Heart right ventricle (tissue), 16 donors: ENCODE measurements at regions not wholly inside any gene's neighbourhood (a gene's known extent, or its start where the extent isn't known, plus 50 kb on each side); places are given as distances from the start of the nearest gene placed in this dataset.

Source experiments
- ATAC-seq, 8 donors: fragments of 200-7000 bp; cut with Tn5 transposase; one replicate each; pipeline ENCODE4 v1.9.1; 2020; ENCODE audit warnings: mild to moderate bottlenecking in 8 of 8, moderate library complexity in 8 of 8, moderate number of reproducible peaks in 1 of 8
- DNase-seq, 2 donors: peaks; one replicate each; pipeline ENCODE4 v3.0.0-alpha.2; 2020
- H3K27ac ChIP-seq, 10 donors: fragments of 200-600 bp; sonication (generic) in 2 of 10; one replicate each; pipeline versions ENCODE4 v1.5.0 to v1.8.0; 2020 to 2022; ENCODE audit warnings: mild to moderate bottlenecking in 3 of 10
- H3K27me3 ChIP-seq, 7 donors: fragments of 200-600 bp; one replicate each; pipeline ENCODE4 v1.8.0; 2021 to 2022; ENCODE audit warnings: mild to moderate bottlenecking in 2 of 7
- H3K36me3 ChIP-seq, 9 donors: fragments of 200-600 bp; sonication (generic) in 1 of 9; one replicate each; pipeline versions ENCODE4 v1.5.0 to v1.8.0; 2020 to 2022; ENCODE audit warnings: mild to moderate bottlenecking in 2 of 9
- H3K4me1 ChIP-seq, 9 donors: fragments of 200-600 bp; sonication (generic) in 1 of 9; one replicate each; pipeline versions ENCODE4 v1.5.0 to v1.8.0; 2020 to 2022; ENCODE audit warnings: mild to moderate bottlenecking in 4 of 9
- H3K4me3 ChIP-seq, 10 donors: fragments of 200-600 bp; sonication (generic) in 2 of 10; one replicate each; pipeline versions ENCODE4 v1.5.0 to v1.8.0; 2020 to 2022; ENCODE audit warnings: mild to moderate bottlenecking in 7 of 10, moderate library complexity in 2 of 10
- H3K9me3 ChIP-seq, 11 donors: fragments of 200-600 bp in 10 of 11; sonication (generic) in 2 of 11; one replicate each; pipeline versions ENCODE4 v1.5.0 to v1.8.0; 2013 to 2022; ENCODE audit warnings: mild to moderate bottlenecking in 2 of 11, control low read depth in 1 of 11, moderate library complexity in 1 of 11
- WGBS, 2 donors: extraction: QIAGEN DNeasy Blood & Tissue Kit; methylation state at CpG; one replicate each; pipeline ENCODE4 v1.1.7; 2013; ENCODE audit warnings: inconsistent platforms in 1 of 2; 5-methylcytosine and 5-hydroxymethylcytosine counted together
- intact Hi-C, 10 donors: fragments of 100-400 bp; cut with DNase I; formaldehyde crosslinking; loops; one replicate each; pipeline versions ENCODE4 v1.11.1 to v1.14.2; 2022
- TF ChIP-seq, protein P1 (sequence below), 9 donors: fragments of 200-600 bp; sonication (generic) in 2 of 9; IDR thresholded peaks; one replicate each; pipeline versions ENCODE4 v1.5.0 to v1.8.0; 2021 to 2022; ENCODE audit warnings: antibody characterized with exemption in 9 of 9, mild to moderate bottlenecking in 5 of 9, moderate library complexity in 1 of 9
- donor health status: Arrhythmogenic right ventricular cardiomyopathy.
- donor health status: ischemic (EF 13 %, LVEDD 7.1; RV severe dilation, severe dysfunction).
- donor health status: healthy with polysubstance abuse.
- donor health status: DM: no; HTN: yes; CAD: no.
- donor health status: DM: no; HTN: no; CAD: no.
- donor health status: ischemic (EF 25% LVEDD 6.9; RV normal size, moderate dysfunction).
- donor health status: ischemic (EF 25% LVEDD 5.7; RV mildly dilated, moderate dysfunction).
- donor health status: healthy.
- donor health status: DM: yes; HTN: yes; CAD: no.
- donor health status: Ischemic cardiomyopathy.
- donor health status: ischemic (EF 35%, LVEDD 5.7; RV mildly dilated, moderate dysfunction).
- donor health status: nonischemic (EF 11% LVEDD 7.7; RV severe dilation, severe dysfunction).
- donor health status: DM: yes; HTN: yes; CAD: no.
- donor health status: PGD.
- donor health status: ischemic (EF 29% LVEDD 5.4; RV normal size, mild dysfunction).
- donor health status: nonischemic (EF 23%, LVEDD 6.1; RV moderate dilation, normal function).

DNA sequence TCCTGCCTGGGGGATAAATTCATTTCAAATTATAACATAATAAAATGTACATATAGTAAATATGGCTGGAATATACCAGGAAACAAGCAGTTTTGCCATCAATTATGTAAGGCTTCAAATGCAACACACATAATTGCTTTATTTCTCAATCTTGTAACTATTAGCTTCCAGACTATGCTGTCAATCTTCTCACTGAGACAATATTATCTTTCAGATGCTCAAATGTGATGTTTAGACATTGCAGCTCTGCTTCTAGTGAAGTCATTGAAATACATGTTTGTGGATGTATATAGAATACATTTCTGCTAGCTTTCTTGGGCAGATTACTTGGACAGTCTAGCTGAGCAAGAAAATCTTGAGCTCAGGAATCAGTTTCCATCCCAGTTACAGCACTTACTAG lies 454.4 kb downstream of the TDRD3 start:
- intact Hi-C loops: loop anchor here in 1 of 10 donors (10.0 kb wide), 1 partner anchor 403 kb away; no protein-coding TSS in a partner anchor
- no peak for ATAC-seq

DNA sequence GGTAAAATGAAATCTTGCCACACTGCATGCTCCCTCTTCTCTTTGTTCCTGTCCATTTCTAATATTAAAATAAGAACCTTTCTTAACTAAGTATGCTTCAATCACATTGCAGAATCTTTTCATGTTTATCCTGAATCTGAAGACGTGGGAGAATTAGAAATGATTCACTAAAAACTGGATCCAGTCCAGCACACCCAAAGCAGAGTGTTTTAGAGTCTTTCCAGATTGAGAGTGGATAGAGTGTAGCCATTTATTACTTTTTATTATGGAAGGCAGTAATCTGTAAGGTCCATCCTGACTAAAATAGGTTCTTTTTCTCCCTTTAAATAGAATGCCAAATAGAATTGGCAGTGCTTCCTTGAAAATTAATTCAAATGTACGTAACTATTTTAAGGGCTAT lies 453.5 kb downstream of the TDRD3 start:
- H3K4me1 ChIP-seq: no peaks in the 10 kb centered on the region
- intact Hi-C loops: loop anchor here in 1 of 10 donors (10.0 kb wide), 1 partner anchor 404 kb away; no protein-coding TSS in a partner anchor
- no peak overlapping the region for H3K27ac ChIP-seq
- no peaks in the 10 kb centered on the region for H3K36me3 ChIP-seq
- ATAC-seq: no peak
- peaks cover 0 to 36% (median 4%) of the 10 kb centered on the region in 11 donors for H3K9me3 ChIP-seq
- 62 to 67% methylated on average over 2 of the region's 2 CpGs for WGBS, 2 donors
- TF ChIP-seq, protein P1, sequence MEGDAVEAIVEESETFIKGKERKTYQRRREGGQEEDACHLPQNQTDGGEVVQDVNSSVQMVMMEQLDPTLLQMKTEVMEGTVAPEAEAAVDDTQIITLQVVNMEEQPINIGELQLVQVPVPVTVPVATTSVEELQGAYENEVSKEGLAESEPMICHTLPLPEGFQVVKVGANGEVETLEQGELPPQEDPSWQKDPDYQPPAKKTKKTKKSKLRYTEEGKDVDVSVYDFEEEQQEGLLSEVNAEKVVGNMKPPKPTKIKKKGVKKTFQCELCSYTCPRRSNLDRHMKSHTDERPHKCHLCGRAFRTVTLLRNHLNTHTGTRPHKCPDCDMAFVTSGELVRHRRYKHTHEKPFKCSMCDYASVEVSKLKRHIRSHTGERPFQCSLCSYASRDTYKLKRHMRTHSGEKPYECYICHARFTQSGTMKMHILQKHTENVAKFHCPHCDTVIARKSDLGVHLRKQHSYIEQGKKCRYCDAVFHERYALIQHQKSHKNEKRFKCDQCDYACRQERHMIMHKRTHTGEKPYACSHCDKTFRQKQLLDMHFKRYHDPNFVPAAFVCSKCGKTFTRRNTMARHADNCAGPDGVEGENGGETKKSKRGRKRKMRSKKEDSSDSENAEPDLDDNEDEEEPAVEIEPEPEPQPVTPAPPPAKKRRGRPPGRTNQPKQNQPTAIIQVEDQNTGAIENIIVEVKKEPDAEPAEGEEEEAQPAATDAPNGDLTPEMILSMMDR (IDR thresholded peaks at IDR 0.05): no peak
- H3K27me3 ChIP-seq: no peaks in the 10 kb centered on the region
- no peak for DNase-seq
- no peak overlapping the region for H3K4me3 ChIP-seq

More for the DNA sequence above, 454.4 kb downstream of the TDRD3 start:
- peaks cover 0 to 28% (median 4%) of the 10 kb centered on the region in 11 donors for H3K9me3 ChIP-seq
- TF ChIP-seq, protein P1 (IDR thresholded peaks at IDR 0.05): no peak
- no peaks in the 10 kb centered on the region for H3K36me3 ChIP-seq
- DNase-seq: no peak
- no peaks in the 10 kb centered on the region for H3K27me3 ChIP-seq
- H3K4me3 ChIP-seq: no peak overlapping the region
- no peak overlapping the region for H3K27ac ChIP-seq
- no peaks in the 10 kb centered on the region for H3K4me1 ChIP-seq

DNA sequence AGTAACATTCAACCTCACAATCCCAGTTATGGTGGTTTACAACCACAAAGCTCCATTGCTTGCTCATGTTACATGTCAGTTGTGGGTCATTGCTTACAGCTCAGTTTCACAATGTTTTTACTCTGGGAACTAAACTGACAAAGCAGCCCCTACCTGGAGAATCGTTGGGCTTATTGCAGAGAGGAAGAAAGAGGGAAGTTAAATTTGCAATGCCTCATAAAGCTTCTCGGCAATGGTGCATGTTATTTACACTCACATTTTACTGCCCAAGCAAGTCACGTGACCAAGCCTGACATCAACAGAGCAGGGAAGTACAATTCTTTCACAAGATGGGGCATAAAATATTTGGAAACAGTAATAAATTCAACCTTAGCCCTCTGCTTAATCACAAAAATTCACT lies 441.6 kb downstream of the TDRD3 start:
- DNase-seq (no peak), ATAC-seq (no peak)
- H3K4me3 ChIP-seq: no peak overlapping the region
- H3K9me3 ChIP-seq: peaks cover 0 to 11% (median 0%) of the 10 kb centered on the region in 11 donors
- 71 to 86% methylated on average over 3 of the region's 3 CpGs for WGBS, 2 donors
- no peaks in the 10 kb centered on the region for H3K27me3 ChIP-seq
- no peaks in the 10 kb centered on the region for H3K36me3 ChIP-seq
- no peaks in the 10 kb centered on the region for H3K4me1 ChIP-seq
- TF ChIP-seq, protein P1 (IDR thresholded peaks at IDR 0.05): no peak
- H3K27ac ChIP-seq: no peak overlapping the region
- intact Hi-C loops: no loop called here

DNA sequence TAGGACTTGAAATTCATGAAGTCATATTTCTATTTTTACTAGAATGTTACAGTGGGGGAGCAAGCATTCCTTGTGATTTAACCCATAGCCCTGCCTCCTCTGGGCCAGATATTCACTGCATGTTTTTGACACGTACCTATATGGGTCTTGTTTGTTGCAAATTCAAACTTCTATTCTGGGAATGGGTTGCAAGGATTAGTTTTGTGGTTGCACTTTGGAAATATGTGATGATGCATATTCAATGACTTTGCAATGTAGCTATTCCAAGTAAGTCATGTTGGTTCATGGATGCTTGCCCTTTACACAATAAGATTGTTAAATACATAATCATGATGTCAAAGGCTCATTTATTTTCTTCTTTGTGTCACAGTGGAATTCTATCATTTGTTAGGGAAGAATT lies 440.8 kb downstream of the TDRD3 start:
- TF ChIP-seq, protein P1 (IDR thresholded peaks at IDR 0.05): no peak
- ATAC-seq (no peak), DNase-seq (no peak)
- Histone ChIP-seq H3K4me1 (no peaks in the 10 kb centered on the region), H3K4me3 (no peak overlapping the region), H3K9me3 (peaks cover 0 to 17% (median 0%) of the 10 kb centered on the region in 11 donors), H3K27me3 (no peaks in the 10 kb centered on the region), H3K36me3 (no peaks in the 10 kb centered on the region), H3K27ac (no peak overlapping the region)
- intact Hi-C loops: no loop called here
- WGBS, 2 donors: 47 to 48% methylated on average over 1 of the region's 1 CpG
